ENCODE measurements at regions not wholly inside any gene's neighbourhood (a gene's known extent, or its start where the extent isn't known, plus 50 kb on each side); places are given as distances from the start of the nearest gene placed in this dataset.

DNA sequence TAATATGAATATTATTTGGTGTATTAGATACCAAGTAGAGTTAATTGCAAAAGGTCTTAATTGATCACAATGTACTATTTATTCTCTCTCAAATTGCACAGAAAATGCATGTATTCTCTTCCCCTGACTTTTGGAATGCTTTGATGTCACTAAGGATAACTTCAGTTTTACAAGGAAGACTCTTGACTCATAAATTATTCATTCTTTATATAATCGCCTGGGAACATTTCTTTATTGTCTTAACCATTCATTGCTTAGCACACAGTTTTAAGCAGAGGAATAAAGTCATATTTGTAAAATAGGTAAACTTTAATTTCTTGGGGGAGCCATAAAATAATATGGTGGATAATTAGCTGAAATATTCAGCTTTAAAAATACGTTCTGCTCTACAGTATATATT is 306.0 kb upstream of the TMEM229A start:
- WGBS, 3 donors, result 58 to 61% (median 58%) methylated on average over 2 of the region's 2 CpGs

DNA sequence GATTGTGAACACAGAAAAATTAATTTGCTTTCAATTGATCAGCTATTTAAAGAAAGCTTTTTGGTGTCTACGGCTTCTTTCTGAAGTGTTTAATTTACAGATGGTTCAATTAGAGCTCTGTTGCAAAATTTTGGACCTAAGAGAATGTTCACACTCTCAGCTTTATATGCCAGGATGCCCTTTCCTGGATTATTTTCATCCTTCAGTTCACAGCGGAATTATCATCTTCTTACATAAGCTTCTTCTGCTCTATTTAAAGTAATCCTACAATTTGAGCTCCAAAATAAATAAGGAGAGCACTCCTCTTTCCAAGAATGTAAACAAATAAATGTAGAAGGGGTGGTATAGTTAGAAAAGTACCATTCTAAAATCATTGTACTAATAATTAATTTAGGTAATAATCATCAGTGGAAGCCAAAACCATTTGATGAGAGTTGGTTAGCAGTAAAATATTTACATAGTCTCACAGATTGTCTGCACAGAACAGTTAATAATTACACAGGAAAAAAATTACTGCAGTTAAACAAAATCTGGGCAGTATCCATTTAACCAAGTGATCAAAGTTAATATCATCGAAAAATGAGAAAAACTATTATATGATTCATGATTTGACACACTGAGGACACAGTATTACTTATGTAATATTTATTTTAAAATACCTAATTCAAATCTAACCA is 298.0 kb upstream of the TMEM229A start:
- Histone ChIP-seq H3K27ac (no peak overlapping the region), H3K4me1 (ENCODE audit: insufficient read depth) (no peaks in the 10 kb centered on the region), H3K36me3 (no peaks in the 10 kb centered on the region), H3K4me3 (no peak overlapping the region), H3K9me3 (no peaks in the 10 kb centered on the region), H3K27me3 (no peaks in the 10 kb centered on the region)
- intact Hi-C loops (cut with DNase I), result no loop called here
- WGBS, 3 donors, result 62 to 79% (median 70%) methylated on average over 3 of the region's 3 CpGs
- DNase-seq, result no peak
- no peak for TF ChIP-seq EP300 (IDR thresholded peaks at IDR 0.05)
- TF ChIP-seq, protein P1, sequence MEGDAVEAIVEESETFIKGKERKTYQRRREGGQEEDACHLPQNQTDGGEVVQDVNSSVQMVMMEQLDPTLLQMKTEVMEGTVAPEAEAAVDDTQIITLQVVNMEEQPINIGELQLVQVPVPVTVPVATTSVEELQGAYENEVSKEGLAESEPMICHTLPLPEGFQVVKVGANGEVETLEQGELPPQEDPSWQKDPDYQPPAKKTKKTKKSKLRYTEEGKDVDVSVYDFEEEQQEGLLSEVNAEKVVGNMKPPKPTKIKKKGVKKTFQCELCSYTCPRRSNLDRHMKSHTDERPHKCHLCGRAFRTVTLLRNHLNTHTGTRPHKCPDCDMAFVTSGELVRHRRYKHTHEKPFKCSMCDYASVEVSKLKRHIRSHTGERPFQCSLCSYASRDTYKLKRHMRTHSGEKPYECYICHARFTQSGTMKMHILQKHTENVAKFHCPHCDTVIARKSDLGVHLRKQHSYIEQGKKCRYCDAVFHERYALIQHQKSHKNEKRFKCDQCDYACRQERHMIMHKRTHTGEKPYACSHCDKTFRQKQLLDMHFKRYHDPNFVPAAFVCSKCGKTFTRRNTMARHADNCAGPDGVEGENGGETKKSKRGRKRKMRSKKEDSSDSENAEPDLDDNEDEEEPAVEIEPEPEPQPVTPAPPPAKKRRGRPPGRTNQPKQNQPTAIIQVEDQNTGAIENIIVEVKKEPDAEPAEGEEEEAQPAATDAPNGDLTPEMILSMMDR (IDR thresholded peaks at IDR 0.05), result no peak
- no peak for TF ChIP-seq POLR2A (IDR thresholded peaks at IDR 0.05)

More for the DNA sequence above, 306.0 kb upstream of the TMEM229A start:
- Histone ChIP-seq H3K27me3 (no peaks in the 10 kb centered on the region), H3K4me1 (ENCODE audit: insufficient read depth) (no peaks in the 10 kb centered on the region), H3K9me3 (no peaks in the 10 kb centered on the region), H3K36me3 (no peaks in the 10 kb centered on the region), H3K4me3 (no peak overlapping the region), H3K27ac (no peak overlapping the region)
- DNase-seq, result no peak
- intact Hi-C loops (cut with DNase I), result no loop called here
- TF ChIP-seq EP300 (IDR thresholded peaks at IDR 0.05) (no peak), POLR2A (IDR thresholded peaks at IDR 0.05) (no peak)
- TF ChIP-seq, protein P1 (IDR thresholded peaks at IDR 0.05), result no peak

DNA sequence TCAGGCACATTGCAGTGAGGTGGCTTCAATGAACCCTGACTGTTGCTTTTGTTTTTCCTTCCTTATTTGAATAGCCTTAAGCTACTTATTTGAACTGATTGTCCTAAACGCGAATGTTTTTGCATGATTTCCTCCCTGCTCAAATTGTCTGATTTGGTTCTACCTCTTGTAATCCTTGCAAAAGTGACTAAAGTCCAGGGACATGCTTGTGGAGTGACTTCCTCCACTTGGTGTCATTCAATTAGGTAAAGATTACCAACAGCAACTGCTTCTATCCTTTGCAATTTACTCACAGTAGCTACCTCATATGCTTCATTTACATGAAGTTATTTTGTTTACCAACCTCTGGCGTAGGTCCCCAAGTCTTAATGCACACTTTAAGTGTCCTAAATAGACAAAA is 295.9 kb upstream of the TMEM229A start:
- 56 to 74% (median 68%) methylated on average over 3 of the region's 3 CpGs for WGBS, 3 donors
- DNase-seq, result no peak
- TF ChIP-seq EP300 (IDR thresholded peaks at IDR 0.05), result no peak
- TF ChIP-seq, protein P1 (IDR thresholded peaks at IDR 0.05), result no peak
- TF ChIP-seq POLR2A (IDR thresholded peaks at IDR 0.05), result no peak
- no peak overlapping the region for H3K27ac ChIP-seq
- H3K27me3 ChIP-seq, result no peaks in the 10 kb centered on the region
- H3K4me3 ChIP-seq, result no peak overlapping the region
- no peaks in the 10 kb centered on the region for H3K9me3 ChIP-seq
- no peaks in the 10 kb centered on the region for H3K36me3 ChIP-seq
- intact Hi-C loops (cut with DNase I), result no loop called here
- no peaks in the 10 kb centered on the region for H3K4me1 ChIP-seq (ENCODE audit: insufficient read depth)

DNA sequence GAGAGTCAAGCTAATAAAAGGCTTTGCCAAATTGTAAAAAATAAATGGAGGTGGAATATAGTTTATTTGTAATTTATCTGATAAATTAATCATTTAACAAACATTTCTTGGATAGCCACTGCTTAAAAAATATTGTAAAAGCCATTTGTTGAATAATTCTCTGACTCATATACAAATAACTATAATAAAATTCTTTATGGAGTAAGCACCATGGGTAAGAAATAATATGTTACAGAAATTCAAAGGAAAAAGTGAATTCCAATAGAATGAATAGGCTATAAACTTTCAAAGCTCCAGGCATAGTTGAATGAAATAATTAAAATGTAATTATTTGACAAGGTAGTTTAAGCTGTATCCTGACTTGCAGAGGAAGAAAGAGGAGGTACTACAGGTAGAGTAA is 291.4 kb upstream of the TMEM229A start:
- H3K36me3 ChIP-seq, result no peaks in the 10 kb centered on the region
- H3K4me3 ChIP-seq, result no peak overlapping the region
- no peaks in the 10 kb centered on the region for H3K27me3 ChIP-seq
- no peaks in the 10 kb centered on the region for H3K4me1 ChIP-seq (ENCODE audit: insufficient read depth)
- TF ChIP-seq, protein P1 (IDR thresholded peaks at IDR 0.05), result no peak
- no peak for TF ChIP-seq EP300 (IDR thresholded peaks at IDR 0.05)
- no peak for TF ChIP-seq POLR2A (IDR thresholded peaks at IDR 0.05)
- no peak for DNase-seq
- H3K27ac ChIP-seq, result no peak overlapping the region
- intact Hi-C loops (cut with DNase I), result no loop called here
- no peaks in the 10 kb centered on the region for H3K9me3 ChIP-seq

Data from ovary (tissue), 7 donors.